ENCODE measurements at regions not wholly inside any gene's neighbourhood (a gene's known extent, or its start where the extent isn't known, plus 50 kb on each side); places are given as distances from the start of the nearest gene placed in this dataset.

- TF ChIP-seq CTCF (IDR thresholded peaks at IDR 0.05; ENCODE audit: poor library complexity), result no peak
- no peak for TF ChIP-seq EZH2phosphoT487 (IDR thresholded peaks at IDR 0.05; ENCODE audit: low read depth, severe bottlenecking, unreplicated experiment)
- no peak for TF ChIP-seq EZH2 (IDR thresholded peaks at IDR 0.05; ENCODE audit: borderline replicate concordance)
Measured at GRCh38 chr7:41241641-41242040, 461.2 kb downstream of the INHBA start.
